IPS DF 19.7 (cell line): ENCODE measurements at regions not wholly inside any gene's neighbourhood (a gene's known extent, or its start where the extent isn't known, plus 50 kb on each side); places are given as distances from the start of the nearest gene placed in this dataset.
"Not testable (repeated sequence)": the region's sequence is repeated elsewhere in the genome, so short reads cannot be mapped to it uniquely, and the experiment has no call there.

Source experiments
- DNase-seq: peaks from one replicate; pipeline ENCODE4 v3.0.0-alpha.2; 2013; ENCODE audit warnings: low read depth, low spot score

GRCh38 chr3:3902161-3902560 lies 102.9 kb downstream of the LRRN1 start:
- no peak for DNase-seq

- no peak for DNase-seq
Measured at GRCh38 chr3:3906171-3906570, 106.9 kb downstream of the LRRN1 start.

GRCh38 chr3:3907023-3907422 lies 107.8 kb downstream of the LRRN1 start:
- no peak for DNase-seq

- DNase-seq = no peak
Measured at GRCh38 chr3:3918763-3919162, 119.5 kb downstream of the LRRN1 start.

- DNase-seq = no peak
Measured at GRCh38 chr3:3919316-3919715, 120.1 kb downstream of the LRRN1 start.

GRCh38 chr3:3923619-3924018 lies 124.4 kb downstream of the LRRN1 start:
- DNase-seq = no peak

- no peak for DNase-seq
Measured at GRCh38 chr3:3927198-3927597, 128.0 kb downstream of the LRRN1 start.

GRCh38 chr3:3927965-3928364 lies 128.7 kb downstream of the LRRN1 start:
- DNase-seq = no peak

- not testable (repeated sequence) for DNase-seq
Measured at GRCh38 chr3:3941380-3941779, 142.1 kb downstream of the LRRN1 start.

- DNase-seq = no peak
Measured at GRCh38 chr3:3951071-3951470, 151.8 kb downstream of the LRRN1 start.

GRCh38 chr3:3951501-3951900 lies 152.3 kb downstream of the LRRN1 start:
- DNase-seq = no peak

- not testable (repeated sequence) for DNase-seq
Measured at GRCh38 chr3:3962867-3963266, 163.6 kb downstream of the LRRN1 start.

- no peak for DNase-seq
Measured at GRCh38 chr3:3984053-3984452, 184.8 kb downstream of the LRRN1 start.

GRCh38 chr3:3991598-3991997 lies 192.4 kb downstream of the LRRN1 start:
- no peak for DNase-seq

- DNase-seq = no peak
Measured at GRCh38 chr3:3992312-3992874, 193.2 kb downstream of the LRRN1 start.

GRCh38 chr3:3998140-3998922 lies 199.1 kb downstream of the LRRN1 start:
- peak; percentile 30 for DNase-seq

GRCh38 chr3:3999340-3999739 lies 200.1 kb downstream of the LRRN1 start:
- not testable (repeated sequence) for DNase-seq

- DNase-seq = no peak
Measured at GRCh38 chr3:4001976-4002375, 202.7 kb downstream of the LRRN1 start.

- DNase-seq = no peak
Measured at GRCh38 chr3:4006288-4006687, 207.1 kb downstream of the LRRN1 start.

- no peak for DNase-seq
Measured at GRCh38 chr3:4008205-4008604, 209.0 kb downstream of the LRRN1 start.

GRCh38 chr3:4011166-4011565 lies 211.9 kb downstream of the LRRN1 start:
- no peak for DNase-seq

- DNase-seq = no peak
Measured at GRCh38 chr3:4015426-4015825, 216.2 kb downstream of the LRRN1 start.

GRCh38 chr3:4019501-4019900 lies 220.3 kb downstream of the LRRN1 start:
- no peak for DNase-seq
